Left lobe of liver (tissue), 2 donors: ENCODE measurements at regions not wholly inside any gene's neighbourhood (a gene's known extent, or its start where the extent isn't known, plus 50 kb on each side); places are given as distances from the start of the nearest gene placed in this dataset.
"Not testable (repeated sequence)": the region's sequence is repeated elsewhere in the genome, so short reads cannot be mapped to it uniquely, and the experiment has no call there.

Experiments
- ATAC-seq: fragments of 200-7000 bp; cut with Tn5 transposase; one replicate; pipeline ENCODE4 v1.9.1; 2020; ENCODE audit warnings: mild to moderate bottlenecking, moderate library complexity
- DNase-seq: peaks from one replicate; pipeline ENCODE4 v3.0.0-alpha.2; 2020; ENCODE audit warnings: low spot score
- donor health status: DM: no; HTN: no; CAD: no; lungs with moderate emphysema.
- donor health status: DM: no; HTN: yes; CAD: no.

- DNase-seq: no peak
- no peak for ATAC-seq
Observed at GRCh38 chr14:53751650-53752049, 205.0 kb downstream of the BMP4 start.

- DNase-seq: no peak
- no peak for ATAC-seq
Observed at GRCh38 chr14:53748691-53749090, 207.9 kb downstream of the BMP4 start.

- DNase-seq (no peak), ATAC-seq (no peak)
Observed at GRCh38 chr14:53744857-53745256, 211.8 kb downstream of the BMP4 start.

- no peak for DNase-seq
- no peak for ATAC-seq
Observed at GRCh38 chr14:53743371-53743770, 213.3 kb downstream of the BMP4 start.

- ATAC-seq: no peak
- no peak for DNase-seq
Observed at GRCh38 chr14:53742233-53742620, 214.4 kb downstream of the BMP4 start.

GRCh38 chr14:53741479-53742232, 215.0 kb downstream of the BMP4 start:
- DNase-seq: no peak
- ATAC-seq: no peak

GRCh38 chr14:53740570-53740969, 216.1 kb downstream of the BMP4 start:
- DNase-seq (no peak), ATAC-seq (no peak)

- ATAC-seq (no peak), DNase-seq (no peak)
Observed at GRCh38 chr14:53735916-53736315, 220.7 kb downstream of the BMP4 start.

GRCh38 chr14:53723221-53723620, 233.4 kb downstream of the BMP4 start:
- no peak for ATAC-seq
- DNase-seq: no peak

- DNase-seq (no peak), ATAC-seq (no peak)
Observed at GRCh38 chr14:53719536-53719935, 237.1 kb downstream of the BMP4 start.

- ATAC-seq: no peak
- no peak for DNase-seq
Observed at GRCh38 chr14:53716578-53716977, 240.0 kb downstream of the BMP4 start.

GRCh38 chr14:53715193-53715721, 241.4 kb downstream of the BMP4 start:
- no peak for DNase-seq
- ATAC-seq: peak; percentile 93

GRCh38 chr14:53714495-53715192, 242.0 kb downstream of the BMP4 start:
- ATAC-seq: peak; percentile 59
- DNase-seq: no peak

- ATAC-seq, DNase-seq: not testable (repeated sequence)
Observed at GRCh38 chr14:53712901-53713300, 243.7 kb downstream of the BMP4 start.

- ATAC-seq (no peak), DNase-seq (no peak)
Observed at GRCh38 chr14:53711205-53711604, 245.4 kb downstream of the BMP4 start.

- no peak for DNase-seq
- no peak for ATAC-seq
Observed at GRCh38 chr14:53710615-53711014, 246.0 kb downstream of the BMP4 start.

- ATAC-seq: no peak
- DNase-seq: no peak
Observed at GRCh38 chr14:53709381-53709780, 247.2 kb downstream of the BMP4 start.

GRCh38 chr14:53703457-53703856, 253.2 kb downstream of the BMP4 start:
- ATAC-seq (no peak), DNase-seq (no peak)

- DNase-seq (no peak), ATAC-seq (no peak)
Observed at GRCh38 chr14:53701108-53701875, 255.3 kb downstream of the BMP4 start.

- no peak for ATAC-seq
- DNase-seq: no peak
Observed at GRCh38 chr14:53696217-53696965, 260.2 kb downstream of the BMP4 start.

GRCh38 chr14:53695692-53696214, 260.9 kb downstream of the BMP4 start:
- no peak for ATAC-seq

More at GRCh38 chr14:53695692-53696214, 260.9 kb downstream of the BMP4 start:
- DNase-seq: no peak
